ENCODE measurements at regions not wholly inside any gene's neighbourhood (a gene's known extent, or its start where the extent isn't known, plus 50 kb on each side); places are given as distances from the start of the nearest gene placed in this dataset.
"Not testable (repeated sequence)": the region's sequence is repeated elsewhere in the genome, so short reads cannot be mapped to it uniquely, and the experiment has no call there.

- no peak for DNase-seq
Measured at GRCh38 chr6:90676516-90677300, 89.8 kb upstream of the MAP3K7 start.

GRCh38 chr6:90675107-90675506, 88.2 kb upstream of the MAP3K7 start:
- not testable (repeated sequence) for DNase-seq

GRCh38 chr6:90674077-90674476, 87.2 kb upstream of the MAP3K7 start:
- not testable (repeated sequence) for DNase-seq

GRCh38 chr6:90669846-90670245, 83.0 kb upstream of the MAP3K7 start:
- DNase-seq, result no peak

- no peak for DNase-seq
Measured at GRCh38 chr6:90669420-90669819, 82.5 kb upstream of the MAP3K7 start.

GRCh38 chr6:90668141-90668540, 81.3 kb upstream of the MAP3K7 start:
- no peak for DNase-seq

GRCh38 chr6:90663873-90664272, 77.0 kb upstream of the MAP3K7 start:
- DNase-seq, result no peak

GRCh38 chr6:90663106-90663505, 76.2 kb upstream of the MAP3K7 start:
- DNase-seq, result no peak

GRCh38 chr6:90660931-90661330, 74.1 kb upstream of the MAP3K7 start:
- DNase-seq, result no peak

GRCh38 chr6:90658497-90658896, 71.6 kb upstream of the MAP3K7 start:
- DNase-seq, result no peak

GRCh38 chr6:90656325-90656724, 69.5 kb upstream of the MAP3K7 start:
- no peak for DNase-seq

- DNase-seq, result no peak
Measured at GRCh38 chr6:90654806-90655205, 67.9 kb upstream of the MAP3K7 start.

GRCh38 chr6:90654166-90654565, 67.3 kb upstream of the MAP3K7 start:
- no peak for DNase-seq

GRCh38 chr6:90653750-90654149, 66.9 kb upstream of the MAP3K7 start:
- DNase-seq, result no peak

- no peak for DNase-seq
Measured at GRCh38 chr6:90650041-90650940, 63.4 kb upstream of the MAP3K7 start.

- DNase-seq, result no peak
Measured at GRCh38 chr6:90648873-90649272, 62.0 kb upstream of the MAP3K7 start.

- DNase-seq, result no peak
Measured at GRCh38 chr6:90646940-90647339, 60.1 kb upstream of the MAP3K7 start.

GRCh38 chr6:90645634-90646033, 58.8 kb upstream of the MAP3K7 start:
- no peak for DNase-seq

- no peak for DNase-seq
Measured at GRCh38 chr6:90644492-90644891, 57.6 kb upstream of the MAP3K7 start.

GRCh38 chr6:90643381-90643780, 56.5 kb upstream of the MAP3K7 start:
- no peak for DNase-seq

GRCh38 chr6:90637320-90637719, 50.4 kb upstream of the MAP3K7 start:
- DNase-seq, result no peak
